ENCODE measurements at regions not wholly inside any gene's neighbourhood (a gene's known extent, or its start where the extent isn't known, plus 50 kb on each side); places are given as distances from the start of the nearest gene placed in this dataset.

GRCh38 chr11:129722529-129722928 is 93.1 kb upstream of the TMEM45B start:
- TF ChIP-seq CTCF (IDR thresholded peaks at IDR 0.05; ENCODE audit: extremely low read depth, missing control alignments): no peak
- no peak for DNase-seq (ENCODE audit: low spot score)

GRCh38 chr11:129723146-129723760 is 92.4 kb upstream of the TMEM45B start:
- no peak for DNase-seq (ENCODE audit: low spot score)
- TF ChIP-seq CTCF (IDR thresholded peaks at IDR 0.05; ENCODE audit: extremely low read depth, missing control alignments): no peak

GRCh38 chr11:129723761-129724162 is 91.9 kb upstream of the TMEM45B start:
- DNase-seq (ENCODE audit: low spot score): no peak
- TF ChIP-seq CTCF (IDR thresholded peaks at IDR 0.05; ENCODE audit: extremely low read depth, missing control alignments): no peak

- TF ChIP-seq CTCF (IDR thresholded peaks at IDR 0.05; ENCODE audit: extremely low read depth, missing control alignments): no peak
- DNase-seq (ENCODE audit: low spot score): no peak
Observed at GRCh38 chr11:129724866-129725265, 90.8 kb upstream of the TMEM45B start.

- TF ChIP-seq CTCF (IDR thresholded peaks at IDR 0.05; ENCODE audit: extremely low read depth, missing control alignments): no peak
- DNase-seq (ENCODE audit: low spot score): no peak
Observed at GRCh38 chr11:129726179-129726578, 89.5 kb upstream of the TMEM45B start.

- no peak for TF ChIP-seq CTCF (IDR thresholded peaks at IDR 0.05; ENCODE audit: extremely low read depth, missing control alignments)
Observed at GRCh38 chr11:129728581-129728980, 87.1 kb upstream of the TMEM45B start.

GRCh38 chr11:129729216-129729615 is 86.4 kb upstream of the TMEM45B start:
- TF ChIP-seq CTCF (IDR thresholded peaks at IDR 0.05; ENCODE audit: extremely low read depth, missing control alignments): no peak
- no peak for DNase-seq (ENCODE audit: low spot score)

More at GRCh38 chr11:129728581-129728980, 87.1 kb upstream of the TMEM45B start:
- DNase-seq (ENCODE audit: low spot score): no peak

Measured in GM20000 (cell line).